IgD-negative memory B cell (primary cell): ENCODE measurements at regions not wholly inside any gene's neighbourhood (a gene's known extent, or its start where the extent isn't known, plus 50 kb on each side); places are given as distances from the start of the nearest gene placed in this dataset.

Experiments used
- H3K27ac Mint-ChIP-seq, 3 donors: one replicate each; pipeline ENCODE4 v1.8.0; 2020 to 2022; ENCODE audit warnings: mild to moderate bottlenecking in 3 of 3, mixed read lengths in 3 of 3, moderate library complexity in 1 of 3
- H3K27me3 Mint-ChIP-seq: one replicate; pipeline ENCODE4 v1.8.0; 2021; ENCODE audit warnings: mixed read lengths
- H3K36me3 Mint-ChIP-seq: one replicate; pipeline ENCODE4 v1.8.0; 2020; ENCODE audit warnings: mild to moderate bottlenecking, mixed read lengths
- H3K4me1 Mint-ChIP-seq, 3 donors: one replicate each; pipeline ENCODE4 v1.8.0; 2020 to 2022; ENCODE audit warnings: mixed read lengths in 3 of 3, mild to moderate bottlenecking in 1 of 3
- H3K4me3 Mint-ChIP-seq, 4 donors: one replicate each; pipeline ENCODE4 v1.8.0; 2020 to 2022; ENCODE audit warnings: mild to moderate bottlenecking in 4 of 4, mixed read lengths in 4 of 4, moderate library complexity in 3 of 4
- H3K9me3 Mint-ChIP-seq, 3 donors: one replicate each; pipeline ENCODE4 v1.8.0; 2020 to 2021; ENCODE audit warnings: mixed read lengths in 3 of 3, mild to moderate bottlenecking in 1 of 3

DNA sequence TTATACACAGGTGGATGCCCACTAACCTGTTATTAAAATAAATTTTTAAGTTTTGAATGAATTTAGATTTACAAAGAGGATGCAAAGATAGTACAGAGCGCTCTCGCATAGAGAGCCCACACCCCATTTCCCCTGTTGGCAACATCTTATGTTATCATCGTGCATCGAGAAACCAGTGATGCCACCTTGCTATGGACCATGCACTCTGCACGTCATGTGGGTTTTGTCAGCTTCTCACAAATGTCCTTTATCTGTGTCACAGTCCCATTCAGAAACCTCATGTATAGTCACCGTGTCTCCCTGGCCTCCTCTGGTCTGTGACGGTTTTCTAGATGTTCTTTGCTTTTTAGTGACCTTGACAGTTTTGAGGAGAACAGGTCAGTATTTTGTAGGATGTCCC lies 60.0 kb downstream of the ING1 start:
- peaks cover 9% of the 10 kb centered on the region for H3K27me3 Mint-ChIP-seq
- no peak overlapping the region for H3K4me3 Mint-ChIP-seq
- H3K36me3 Mint-ChIP-seq = peaks cover 1% of the 10 kb centered on the region
- H3K27ac Mint-ChIP-seq = no peak overlapping the region
- no peaks in the 10 kb centered on the region for H3K4me1 Mint-ChIP-seq
- no peaks in the 10 kb centered on the region for H3K9me3 Mint-ChIP-seq

DNA sequence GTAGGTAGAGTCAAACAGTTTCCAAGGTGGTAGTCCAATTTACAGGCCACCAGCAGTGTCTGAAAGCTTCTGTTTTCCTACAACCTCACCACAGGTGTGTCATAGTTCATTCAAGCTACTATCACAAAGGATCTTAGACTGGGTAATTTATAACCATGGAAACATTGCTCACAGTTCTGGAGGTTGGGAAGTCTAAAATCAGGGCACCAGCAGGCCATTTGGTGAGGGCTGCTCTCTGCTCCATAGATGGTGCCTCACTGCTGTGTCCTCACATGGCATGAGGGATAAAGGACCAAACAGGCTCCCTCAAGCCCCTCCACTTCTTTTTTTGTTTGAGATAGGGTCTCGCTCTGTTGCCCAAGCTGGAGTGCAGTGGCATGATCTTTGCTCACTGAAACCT lies 60.6 kb downstream of the ING1 start:
- no peak overlapping the region for H3K27ac Mint-ChIP-seq
- no peaks in the 10 kb centered on the region for H3K9me3 Mint-ChIP-seq

GRCh38 chr13:110774490-110774889 lies 61.0 kb downstream of the ING1 start:
- Mint-ChIP-seq H3K27me3 (peaks cover 9% of the 10 kb centered on the region), H3K36me3 (peaks cover 1% of the 10 kb centered on the region), H3K27ac (no peak overlapping the region), H3K4me1 (no peaks in the 10 kb centered on the region), H3K4me3 (no peak overlapping the region), H3K9me3 (no peaks in the 10 kb centered on the region)

More for the DNA sequence above, 60.6 kb downstream of the ING1 start:
- H3K4me1 Mint-ChIP-seq = no peaks in the 10 kb centered on the region
- H3K4me3 Mint-ChIP-seq = no peak overlapping the region
- peaks cover 1% of the 10 kb centered on the region for H3K36me3 Mint-ChIP-seq
- H3K27me3 Mint-ChIP-seq = peaks cover 9% of the 10 kb centered on the region

DNA sequence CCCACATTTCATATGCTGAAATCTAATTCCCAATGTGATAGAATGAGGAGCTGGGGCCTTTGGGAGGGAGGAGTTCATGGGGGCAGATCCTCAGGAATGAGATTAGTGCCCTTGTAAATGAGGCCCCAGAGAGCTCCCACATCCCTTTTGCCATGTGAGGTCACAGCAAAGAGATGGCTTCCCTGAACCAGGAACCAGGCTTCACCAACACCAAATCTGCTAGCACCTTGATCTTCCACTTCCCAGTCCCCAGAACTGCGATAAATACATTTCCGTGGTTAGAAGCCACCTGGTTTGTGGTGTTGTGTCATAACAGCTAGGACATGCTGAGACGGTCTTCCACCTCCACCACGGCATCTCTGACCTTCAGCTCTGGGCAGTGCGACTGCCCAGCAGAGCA lies 62.1 kb downstream of the ING1 start:
- Mint-ChIP-seq H3K4me3 (no peak overlapping the region), H3K27ac (no peak overlapping the region), H3K9me3 (peaks cover 2 to 3% (median 3%) of the 10 kb centered on the region in 3 donors)

GRCh38 chr13:110777251-110777820 lies 63.8 kb downstream of the ING1 start:
- Mint-ChIP-seq H3K36me3 (peaks cover 1% of the 10 kb centered on the region), H3K27ac (no peak overlapping the region), H3K4me1 (no peaks in the 10 kb centered on the region), H3K9me3 (peaks cover 5 to 6% (median 5%) of the 10 kb centered on the region in 3 donors), H3K4me3 (no peak overlapping the region), H3K27me3 (peaks cover 5% of the 10 kb centered on the region)

More for the DNA sequence above, 62.1 kb downstream of the ING1 start:
- Mint-ChIP-seq H3K4me1 (no peaks in the 10 kb centered on the region), H3K27me3 (peaks cover 11% of the 10 kb centered on the region), H3K36me3 (peaks cover 1% of the 10 kb centered on the region)

DNA sequence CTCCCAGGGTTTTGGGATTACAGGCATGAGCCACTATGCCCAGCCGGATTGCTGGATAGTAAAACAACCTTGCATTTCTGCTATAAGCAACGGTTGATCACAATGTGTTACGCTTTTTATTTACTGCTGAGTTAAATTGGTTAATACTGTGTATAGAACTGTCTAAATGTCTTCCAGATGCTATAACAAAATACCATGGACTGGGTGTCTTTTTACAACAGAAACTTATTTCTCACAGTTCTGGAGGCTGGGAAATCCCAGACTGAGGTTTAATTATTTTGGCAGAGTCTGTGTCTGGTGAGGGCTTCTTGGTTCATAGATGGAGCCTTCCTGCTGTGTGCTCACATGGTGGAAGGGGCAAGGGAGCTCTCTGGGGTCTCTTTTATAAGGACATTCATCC lies 65.5 kb downstream of the ING1 start:
- Mint-ChIP-seq H3K4me3 (no peak overlapping the region), H3K27me3 (peaks cover 5% of the 10 kb centered on the region), H3K4me1 (no peaks in the 10 kb centered on the region), H3K9me3 (peaks cover 7 to 16% (median 8%) of the 10 kb centered on the region in 3 donors), H3K36me3 (peaks cover 1% of the 10 kb centered on the region), H3K27ac (no peak overlapping the region)

GRCh38 chr13:110780422-110780821 lies 66.9 kb downstream of the ING1 start:
- H3K27ac Mint-ChIP-seq = no peak overlapping the region

GRCh38 chr13:110782185-110782584 lies 68.7 kb downstream of the ING1 start:
- Mint-ChIP-seq H3K9me3 (peaks cover 7 to 16% (median 8%) of the 10 kb centered on the region in 3 donors), H3K27me3 (peaks cover 8% of the 10 kb centered on the region), H3K4me1 (no peaks in the 10 kb centered on the region), H3K36me3 (no peaks in the 10 kb centered on the region), H3K27ac (no peak overlapping the region), H3K4me3 (no peak overlapping the region)

More at GRCh38 chr13:110780422-110780821, 66.9 kb downstream of the ING1 start:
- Mint-ChIP-seq H3K27me3 (peaks cover 11% of the 10 kb centered on the region), H3K4me3 (no peak overlapping the region), H3K36me3 (peaks cover 1% of the 10 kb centered on the region), H3K4me1 (no peaks in the 10 kb centered on the region), H3K9me3 (peaks cover 7 to 16% (median 8%) of the 10 kb centered on the region in 3 donors)

DNA sequence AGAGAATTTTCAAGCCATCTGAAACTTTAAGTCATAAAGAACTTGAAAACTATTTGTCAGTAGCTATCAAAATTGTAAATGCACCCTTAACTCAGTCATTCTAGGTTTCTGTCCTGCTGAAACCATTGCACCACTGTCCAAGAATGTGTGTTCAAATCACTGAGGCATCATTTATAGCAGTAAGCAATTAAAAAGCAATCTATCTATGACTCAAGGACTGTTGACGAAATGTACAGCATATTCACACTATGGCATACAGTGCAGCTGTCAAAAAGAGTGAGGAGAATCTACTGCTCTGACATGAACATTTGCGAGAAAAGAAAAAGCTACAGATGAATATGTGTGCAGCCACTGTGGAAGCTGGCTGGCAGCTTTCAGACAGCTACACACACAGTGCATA lies 71.2 kb downstream of the ING1 start:
- Mint-ChIP-seq H3K36me3 (no peaks in the 10 kb centered on the region), H3K4me1 (no peaks in the 10 kb centered on the region), H3K27ac (no peak overlapping the region), H3K27me3 (peaks cover 8% of the 10 kb centered on the region), H3K4me3 (no peak overlapping the region), H3K9me3 (peaks cover 7 to 17% (median 10%) of the 10 kb centered on the region in 3 donors)

GRCh38 chr13:110788778-110789177 lies 75.3 kb downstream of the ING1 start:
- Mint-ChIP-seq H3K9me3 (peaks cover 7 to 26% (median 21%) of the 10 kb centered on the region in 3 donors), H3K27ac (no peak overlapping the region), H3K27me3 (peaks cover 6% of the 10 kb centered on the region), H3K36me3 (no peaks in the 10 kb centered on the region), H3K4me3 (no peak overlapping the region), H3K4me1 (no peaks in the 10 kb centered on the region)

DNA sequence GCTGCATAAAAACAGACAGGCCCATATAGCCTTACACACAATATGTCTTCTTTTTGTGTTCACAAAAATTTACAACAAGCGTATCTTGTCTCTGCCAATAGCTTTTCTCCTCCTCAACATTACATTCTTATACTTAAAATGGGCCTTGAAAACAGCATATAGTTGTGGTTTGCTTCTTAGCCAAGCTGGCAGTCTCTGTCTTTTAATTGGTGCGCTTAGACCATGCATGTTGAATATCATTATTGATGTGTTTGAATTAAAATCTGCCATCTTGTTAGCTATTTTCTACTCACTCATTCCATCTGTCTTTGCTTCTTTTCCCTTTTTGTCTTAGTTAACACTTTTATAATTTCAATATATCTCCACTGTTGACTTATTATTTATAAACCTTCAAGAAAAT lies 76.4 kb downstream of the ING1 start:
- Mint-ChIP-seq H3K9me3 (peaks cover 8 to 31% (median 27%) of the 10 kb centered on the region in 3 donors), H3K27me3 (peaks cover 2% of the 10 kb centered on the region), H3K4me3 (no peak overlapping the region), H3K36me3 (peaks cover 4% of the 10 kb centered on the region), H3K4me1 (no peaks in the 10 kb centered on the region), H3K27ac (no peak overlapping the region)

GRCh38 chr13:110790371-110790770 lies 76.9 kb downstream of the ING1 start:
- H3K4me3 Mint-ChIP-seq = no peak overlapping the region
- no peaks in the 10 kb centered on the region for H3K4me1 Mint-ChIP-seq

DNA sequence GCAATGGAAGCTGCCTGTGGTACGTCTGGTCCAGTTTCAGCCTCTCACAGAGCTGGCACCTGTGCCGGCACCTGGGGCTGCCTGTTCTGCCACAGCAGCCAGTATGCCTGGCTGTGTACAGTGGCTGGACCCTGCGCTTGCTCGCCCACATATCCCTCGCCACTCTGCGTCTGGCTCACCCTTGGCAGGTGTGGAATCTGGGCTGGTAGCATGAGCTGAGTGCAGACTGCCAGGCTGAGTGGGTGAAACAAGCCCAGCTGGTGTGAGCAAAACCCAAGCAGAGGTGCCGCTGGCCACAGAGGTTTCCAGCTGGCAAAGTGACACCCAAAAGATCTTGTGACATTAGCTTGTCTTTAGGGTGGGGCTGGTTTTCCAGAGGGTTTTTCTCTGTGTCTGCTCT lies 80.7 kb downstream of the ING1 start:
- Mint-ChIP-seq H3K27ac (no peak overlapping the region), H3K4me3 (no peak overlapping the region), H3K27me3 (peaks cover 8% of the 10 kb centered on the region), H3K36me3 (peaks cover 4% of the 10 kb centered on the region), H3K4me1 (no peaks in the 10 kb centered on the region), H3K9me3 (peaks cover 8 to 31% (median 24%) of the 10 kb centered on the region in 3 donors)

More at GRCh38 chr13:110790371-110790770, 76.9 kb downstream of the ING1 start:
- Mint-ChIP-seq H3K27ac (no peak overlapping the region), H3K36me3 (peaks cover 4% of the 10 kb centered on the region), H3K9me3 (peaks cover 8 to 31% (median 27%) of the 10 kb centered on the region in 3 donors), H3K27me3 (no peaks in the 10 kb centered on the region)

DNA sequence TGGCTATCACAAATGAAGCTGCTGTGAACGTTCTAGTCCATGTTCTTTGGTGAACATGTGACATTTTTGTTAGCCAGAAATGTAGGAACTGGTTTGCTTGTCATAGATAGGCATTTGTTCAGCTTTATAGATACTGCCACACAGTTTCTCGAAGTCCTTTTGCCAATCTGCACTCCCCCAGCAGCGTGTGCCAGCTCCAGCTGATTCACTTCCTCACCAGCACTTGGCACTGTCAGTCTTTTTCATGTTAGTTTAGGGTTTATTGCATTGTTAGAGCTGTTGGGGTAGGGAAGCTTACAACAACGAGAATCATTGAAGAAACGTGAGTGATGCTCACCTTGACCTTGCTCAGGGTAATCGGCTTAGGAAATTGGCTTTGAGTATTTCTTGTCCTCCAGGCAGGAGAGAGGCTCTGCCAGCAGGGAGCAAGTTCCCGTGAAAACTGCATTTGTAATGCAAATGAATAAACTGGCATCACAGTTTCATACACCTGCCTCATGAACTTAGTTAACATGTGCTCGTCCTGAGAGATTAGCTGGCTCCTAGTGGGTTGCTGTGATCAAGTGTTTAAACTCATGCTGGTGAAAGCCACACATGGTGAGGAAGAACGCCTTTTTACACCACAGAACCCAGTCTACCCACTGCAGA lies 83.9 kb downstream of the ING1 start:
- H3K27ac Mint-ChIP-seq = no peak overlapping the region
- H3K36me3 Mint-ChIP-seq = peaks cover 4% of the 10 kb centered on the region
- peaks cover 2 to 3% (median 3%) of the 10 kb centered on the region in 3 donors for H3K4me1 Mint-ChIP-seq
- peaks cover 25% of the 10 kb centered on the region for H3K27me3 Mint-ChIP-seq
- H3K9me3 Mint-ChIP-seq = peaks cover 1 to 13% (median 8%) of the 10 kb centered on the region in 3 donors
- no peak overlapping the region for H3K4me3 Mint-ChIP-seq

- Mint-ChIP-seq H3K4me1 (peaks cover 2 to 3% (median 3%) of the 10 kb centered on the region in 3 donors), H3K27me3 (peaks cover 28% of the 10 kb centered on the region), H3K4me3 (no peak overlapping the region), H3K9me3 (peaks cover 1 to 6% (median 5%) of the 10 kb centered on the region in 3 donors), H3K27ac (no peak overlapping the region), H3K36me3 (peaks cover 4% of the 10 kb centered on the region)
Observed at GRCh38 chr13:110798081-110798994, 84.8 kb downstream of the ING1 start.
